OCI-M1 (cell line): ENCODE measurements at regions not wholly inside any gene's neighbourhood (a gene's known extent, or its start where the extent isn't known, plus 50 kb on each side); places are given as distances from the start of the nearest gene placed in this dataset.

Experiments
- DNase-seq: peaks from one replicate; lab custom pipeline; 2025; lab: John Stamatoyannopoulos, UW

DNA sequence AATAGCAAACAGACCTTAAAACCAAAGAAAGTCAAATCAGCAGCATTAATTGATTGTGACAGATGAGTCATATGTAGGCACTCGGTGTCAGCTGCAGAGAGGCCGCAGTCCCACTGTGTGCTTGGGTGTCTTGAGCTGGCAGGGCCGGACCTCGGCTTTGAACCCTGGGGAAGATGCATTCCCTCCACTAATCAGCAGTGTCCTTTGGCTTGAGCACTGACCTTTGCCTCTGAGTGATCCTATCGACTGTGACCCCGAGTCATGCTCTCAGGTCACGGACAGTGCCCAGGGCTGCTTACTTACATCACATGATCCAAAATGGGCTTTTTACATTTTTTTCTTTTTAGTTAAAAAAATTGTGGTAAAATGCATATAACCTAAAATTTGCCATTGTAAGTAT lies 188.7 kb downstream of the GADD45G start:
- no peak for DNase-seq

DNA sequence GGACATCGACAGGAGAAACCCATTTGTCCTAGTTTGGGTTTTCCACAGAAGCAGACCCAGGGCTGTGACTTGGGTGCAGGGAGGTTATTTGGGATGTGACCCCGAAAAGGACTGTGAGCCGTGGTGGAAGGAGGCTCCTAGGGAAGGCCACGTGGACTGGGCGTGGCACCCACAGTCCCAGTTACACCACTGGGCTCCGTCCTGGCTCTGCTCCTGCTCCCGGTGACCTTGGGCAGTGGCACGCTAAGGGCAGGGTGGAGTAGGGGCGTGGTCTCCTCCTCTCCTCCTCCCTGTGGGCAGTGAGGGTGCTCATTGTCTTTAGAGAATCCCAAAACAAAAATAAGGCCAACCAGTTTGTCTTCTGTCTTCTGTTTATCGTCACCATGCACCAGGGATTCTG lies 190.1 kb downstream of the GADD45G start:
- no peak for DNase-seq

DNA sequence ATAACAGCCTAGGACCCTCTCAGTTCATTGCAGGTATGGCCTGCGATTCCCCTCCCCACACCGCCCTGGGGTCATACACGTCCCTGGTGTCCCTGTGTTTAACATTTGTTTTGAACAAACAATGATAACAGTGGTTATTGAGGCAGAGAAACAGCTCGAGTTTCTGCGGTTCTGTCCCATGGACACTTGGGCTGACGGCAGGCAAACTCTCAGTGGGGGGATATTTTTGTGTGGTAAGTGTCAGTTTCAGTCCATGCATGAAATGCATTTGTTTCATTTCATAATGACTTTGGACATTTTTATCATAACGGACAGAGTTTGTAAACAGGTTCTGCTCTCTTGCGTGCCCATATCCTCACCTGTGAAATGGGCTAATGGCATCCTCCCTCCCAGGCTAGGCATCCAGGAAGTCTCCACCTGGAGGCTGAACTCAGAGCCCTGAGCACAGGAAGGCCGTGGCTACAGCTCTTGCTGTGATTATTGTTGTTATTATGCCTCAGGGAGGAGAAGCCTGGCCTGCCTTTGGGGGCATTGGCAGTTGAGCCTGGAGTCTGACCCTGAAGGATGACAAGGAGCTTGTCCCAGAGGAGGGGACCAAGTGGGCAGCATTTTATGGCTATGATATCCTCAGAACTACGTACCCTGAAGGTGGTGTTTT lies 190.9 kb downstream of the GADD45G start:
- no peak for DNase-seq

DNA sequence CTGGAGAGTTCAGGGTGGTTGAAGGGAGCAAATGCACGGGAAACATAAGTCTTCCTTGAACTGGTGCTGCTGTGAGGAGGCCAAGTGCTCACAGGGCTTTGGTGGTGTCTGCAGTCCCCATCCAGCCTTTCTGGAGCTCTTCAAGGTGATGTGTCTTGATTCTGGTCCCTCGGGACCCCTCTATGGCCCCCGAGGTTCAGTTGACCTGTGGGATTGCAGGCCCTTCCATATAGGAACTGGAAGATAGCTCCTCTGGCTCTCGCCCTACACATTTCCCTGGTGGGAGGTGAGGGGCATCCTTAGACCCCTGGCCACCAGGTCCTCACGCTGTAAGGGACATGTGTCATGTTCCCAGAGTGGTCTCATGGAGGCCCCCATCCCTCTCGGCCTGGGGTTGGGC lies 191.8 kb downstream of the GADD45G start:
- DNase-seq, result no peak

DNA sequence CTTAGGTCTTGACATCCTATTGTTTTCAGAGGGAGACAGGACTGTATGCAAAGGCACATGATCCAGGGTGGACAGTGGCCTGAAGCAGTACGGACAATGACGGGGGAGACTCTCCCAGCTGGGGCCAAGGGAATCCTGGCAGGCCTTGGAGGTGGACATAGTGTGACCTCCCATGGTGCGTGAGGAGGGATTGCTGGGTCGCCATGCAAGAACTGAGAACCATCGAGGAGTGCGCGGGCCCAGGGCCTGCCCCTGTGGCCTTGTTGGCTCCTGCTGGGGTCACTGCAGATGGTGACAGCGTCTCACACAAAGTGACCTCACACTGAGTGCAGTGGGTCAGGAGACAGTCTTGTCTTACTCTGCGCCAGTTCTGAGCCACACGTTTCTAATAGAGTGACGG lies 192.4 kb downstream of the GADD45G start:
- DNase-seq, result no peak

DNA sequence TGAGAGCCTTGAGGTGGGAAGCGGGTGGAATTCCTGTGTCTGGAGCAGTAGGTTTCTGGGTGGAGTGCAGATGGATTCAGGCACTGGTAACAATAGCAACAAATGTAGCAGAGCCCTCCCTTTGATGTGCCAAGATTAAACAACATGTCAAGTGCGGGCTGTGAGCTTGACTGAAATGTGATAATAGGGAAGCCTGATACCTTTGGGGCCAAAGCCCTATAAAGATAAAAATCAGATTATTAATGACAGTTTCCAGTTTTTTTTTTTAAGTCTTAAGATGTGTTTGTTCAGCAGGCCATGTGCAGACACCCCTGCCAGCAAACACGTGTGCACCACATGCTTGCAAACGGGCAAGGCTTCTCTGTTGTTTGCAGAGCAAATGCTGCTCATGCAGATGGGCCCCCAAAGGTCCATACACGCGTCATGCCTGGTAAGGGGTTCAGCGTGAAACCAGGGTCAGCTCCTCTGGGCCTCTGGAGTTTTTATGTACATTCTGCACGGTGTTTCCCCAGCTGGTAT lies 193.2 kb downstream of the GADD45G start:
- no peak for DNase-seq

DNA sequence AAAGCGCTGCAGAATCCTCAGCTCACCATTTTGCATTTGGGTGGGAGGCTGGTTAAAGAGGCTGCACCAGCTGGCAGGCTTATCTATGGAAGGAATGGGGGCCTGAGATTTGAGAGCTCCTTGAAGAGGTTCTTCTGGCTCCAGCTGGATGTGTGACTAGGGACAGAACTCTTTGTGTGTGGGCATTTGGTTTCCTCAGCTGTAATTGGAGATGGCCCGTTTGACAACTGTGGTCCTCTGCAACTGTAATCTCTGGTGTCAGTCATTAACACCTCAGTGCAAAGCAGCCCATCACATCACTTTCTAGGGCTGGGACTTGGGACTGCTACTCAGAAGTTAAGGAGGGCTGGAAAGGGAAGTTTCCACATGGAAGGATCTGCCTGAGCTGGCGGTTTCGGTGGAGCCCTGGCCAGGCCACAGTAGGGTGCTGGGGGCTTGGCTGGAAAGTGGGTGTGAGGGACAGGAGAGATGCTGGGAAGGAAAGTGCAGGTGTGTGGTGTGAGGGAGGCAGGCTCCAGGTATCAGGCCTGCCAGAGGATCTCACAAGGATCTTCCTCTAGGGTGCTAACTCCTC lies 193.8 kb downstream of the GADD45G start:
- no peak for DNase-seq

DNA sequence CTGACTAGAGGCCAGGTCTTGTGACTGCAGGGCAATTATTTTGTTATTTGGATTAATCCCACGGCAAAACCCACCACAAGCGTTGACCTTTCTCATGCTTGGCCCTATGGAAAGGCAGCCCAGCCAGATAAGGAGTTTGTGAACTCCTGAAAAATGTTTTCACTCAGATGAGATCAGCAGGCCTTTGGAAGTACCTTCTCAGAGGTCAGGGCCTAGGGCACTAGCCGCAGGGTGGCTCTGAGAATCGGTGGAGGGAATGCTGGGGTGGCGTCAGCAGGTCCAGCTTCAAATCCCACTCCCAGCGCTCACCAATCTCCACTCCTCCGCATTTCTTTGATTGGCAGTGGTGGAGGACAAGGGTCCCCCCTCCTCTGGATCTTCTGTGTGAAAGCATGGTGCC lies 194.4 kb downstream of the GADD45G start:
- no peak for DNase-seq

DNA sequence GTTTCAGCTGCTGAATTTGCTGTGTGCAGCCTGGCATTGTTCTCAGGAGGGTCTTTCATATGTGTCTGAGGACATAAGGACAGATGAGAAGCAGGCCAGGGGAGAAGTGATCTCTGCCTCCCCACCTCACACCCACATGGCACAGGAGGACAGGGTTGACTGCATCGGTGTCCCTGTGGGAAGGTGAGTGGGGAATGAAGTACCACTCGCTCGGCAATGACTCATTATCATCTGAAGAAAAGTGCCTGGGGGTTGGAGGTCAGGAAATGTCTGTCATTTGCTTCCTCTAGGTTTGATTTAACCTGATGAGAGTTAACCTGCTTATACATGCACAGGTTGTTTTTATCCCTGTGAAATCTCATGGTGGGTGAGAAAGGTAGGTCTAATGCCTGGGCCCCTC lies 195.0 kb downstream of the GADD45G start:
- DNase-seq, result no peak

DNA sequence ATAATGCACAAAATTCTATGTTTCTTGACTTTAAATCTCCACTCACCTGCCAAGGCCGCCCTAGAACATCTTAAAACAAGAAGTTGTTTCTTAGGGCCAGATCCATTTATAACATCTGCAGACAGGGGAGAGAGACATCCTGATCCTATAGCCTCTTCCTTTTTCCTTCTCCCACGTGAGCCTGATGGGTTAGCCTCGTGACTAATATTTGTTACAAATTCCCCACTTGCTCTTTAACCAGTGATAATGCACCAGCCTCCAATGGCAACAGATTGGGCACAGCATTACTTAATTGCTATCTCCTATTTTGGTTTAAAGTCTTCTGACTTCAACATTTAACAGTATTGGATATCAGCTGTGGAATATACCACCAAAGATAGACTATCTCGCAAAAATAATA lies 196.5 kb downstream of the GADD45G start:
- no peak for DNase-seq

DNA sequence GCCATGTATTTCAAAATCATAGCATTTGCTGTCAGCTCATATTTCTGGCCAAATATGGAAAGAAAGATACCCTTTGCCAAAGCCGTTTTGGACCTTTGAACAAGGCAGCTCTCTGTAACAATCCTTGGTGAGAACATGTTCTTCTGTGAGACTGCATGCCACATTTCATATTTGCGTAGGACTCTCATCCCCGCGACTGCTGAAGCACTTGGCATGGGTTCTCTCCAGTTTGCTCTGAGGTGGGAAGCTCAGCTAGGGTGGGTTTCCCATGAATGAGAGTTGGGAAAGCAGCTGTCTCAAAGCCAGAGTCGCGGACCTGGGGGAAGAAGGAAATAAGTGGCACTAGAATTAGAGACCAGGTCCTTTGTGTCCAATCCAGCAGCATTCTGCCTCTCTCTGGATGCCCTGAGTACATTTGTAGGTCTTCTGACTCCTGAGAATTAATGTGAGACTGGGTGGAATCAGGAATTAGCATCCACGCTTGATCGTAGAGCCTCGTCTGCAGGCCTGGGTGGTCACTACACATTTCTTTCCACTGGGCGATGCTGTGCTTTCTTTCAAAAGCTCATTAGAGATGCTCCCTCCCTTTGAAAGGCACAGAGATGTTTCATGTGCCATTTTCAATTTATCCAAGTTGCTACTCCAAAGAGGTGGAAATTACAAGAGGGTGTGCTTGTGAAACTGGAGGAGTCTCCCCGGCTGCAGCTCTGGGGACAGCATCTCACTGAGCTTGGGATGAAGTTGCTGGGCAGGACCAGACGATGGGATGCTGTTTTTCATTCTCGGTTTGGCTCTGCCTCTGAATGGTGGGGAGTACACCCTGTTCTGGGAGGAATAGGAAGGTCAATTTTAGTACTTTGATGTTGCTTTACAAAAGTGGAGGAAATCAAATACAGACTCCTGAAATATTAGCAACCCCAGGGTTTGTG lies 197.2 kb downstream of the GADD45G start:
- no peak for DNase-seq

DNA sequence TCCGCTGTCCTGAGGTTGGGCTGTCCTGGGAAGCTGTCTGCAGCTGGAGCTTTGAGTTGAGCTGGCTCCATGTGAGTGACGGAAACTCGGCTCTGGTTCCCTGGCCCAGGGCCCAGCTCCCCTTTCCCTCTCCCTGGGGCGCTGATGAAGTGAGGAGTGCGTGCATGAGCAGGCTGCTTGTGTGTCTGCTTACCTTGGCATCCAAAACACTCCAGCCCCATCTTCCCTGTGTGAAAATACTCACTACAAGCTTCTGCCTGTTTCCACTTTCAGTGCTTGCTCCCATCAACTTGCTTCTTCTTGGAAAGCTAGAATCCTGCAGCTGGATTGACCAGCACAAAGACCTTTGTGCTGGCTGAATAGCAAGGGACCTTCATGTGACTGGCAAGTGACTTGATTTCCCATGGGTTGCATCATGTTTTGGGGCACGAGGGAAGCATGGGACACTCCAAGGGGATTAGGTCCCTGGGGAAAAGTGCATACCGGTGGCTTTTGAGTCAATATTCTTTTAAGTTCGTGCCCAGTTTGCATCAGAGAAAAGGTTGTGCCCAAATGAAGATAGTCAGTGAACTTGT lies 198.1 kb downstream of the GADD45G start:
- no peak for DNase-seq

DNA sequence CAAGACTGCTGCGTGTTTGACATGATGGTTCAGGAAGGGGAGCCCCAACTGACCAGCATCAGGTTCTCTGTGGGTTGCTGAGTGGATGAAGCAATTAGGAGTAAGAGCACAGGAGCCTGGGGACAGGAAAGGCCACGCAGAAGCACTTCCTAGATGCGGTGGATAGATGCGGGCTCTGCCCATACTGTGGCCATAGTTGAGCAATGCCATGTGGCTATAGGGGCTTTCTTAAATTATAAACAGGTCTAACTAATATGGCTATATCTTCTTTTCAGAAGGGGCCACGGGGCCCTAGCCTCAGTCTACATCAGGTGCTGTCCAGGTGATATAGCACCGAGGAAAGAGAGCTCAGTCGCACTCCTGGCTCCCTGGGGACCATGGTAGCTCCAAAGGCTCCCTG lies 198.6 kb downstream of the GADD45G start:
- no peak for DNase-seq

DNA sequence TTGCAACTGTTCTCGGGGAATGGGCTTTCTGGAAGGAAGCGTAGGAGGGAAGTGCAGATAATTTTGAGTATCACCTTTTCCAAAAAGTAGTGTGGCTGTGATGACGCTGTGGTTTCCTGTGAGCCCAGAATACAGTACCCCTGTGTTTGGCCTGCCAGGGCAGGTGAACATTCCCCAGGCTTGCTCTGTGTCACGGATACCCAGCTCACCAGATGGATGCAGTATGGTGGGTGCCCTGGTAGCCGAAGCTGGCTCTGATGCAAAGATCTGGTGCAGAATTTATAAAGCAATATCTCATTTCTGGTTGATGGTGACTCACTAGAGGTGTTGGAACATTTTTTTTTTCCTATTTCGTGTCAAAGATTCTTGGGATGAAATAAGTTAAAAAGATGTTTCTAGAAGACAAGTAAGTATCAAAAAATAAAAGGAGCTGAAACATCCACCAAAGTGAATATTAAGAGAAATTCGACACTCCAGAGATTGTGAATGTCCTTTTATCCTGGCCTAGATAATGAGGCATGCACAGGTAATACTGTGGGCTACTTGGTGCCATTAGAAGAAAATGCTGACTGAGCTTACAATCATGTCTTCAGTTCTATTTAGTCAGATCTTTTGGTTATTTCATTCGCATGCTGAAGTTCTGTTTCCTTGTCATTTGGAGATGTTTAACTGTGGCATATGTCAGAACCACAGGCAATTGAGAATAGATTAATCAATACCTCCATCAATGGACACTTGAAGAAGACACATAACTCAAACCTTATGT lies 200.1 kb downstream of the GADD45G start:
- DNase-seq, result no peak

DNA sequence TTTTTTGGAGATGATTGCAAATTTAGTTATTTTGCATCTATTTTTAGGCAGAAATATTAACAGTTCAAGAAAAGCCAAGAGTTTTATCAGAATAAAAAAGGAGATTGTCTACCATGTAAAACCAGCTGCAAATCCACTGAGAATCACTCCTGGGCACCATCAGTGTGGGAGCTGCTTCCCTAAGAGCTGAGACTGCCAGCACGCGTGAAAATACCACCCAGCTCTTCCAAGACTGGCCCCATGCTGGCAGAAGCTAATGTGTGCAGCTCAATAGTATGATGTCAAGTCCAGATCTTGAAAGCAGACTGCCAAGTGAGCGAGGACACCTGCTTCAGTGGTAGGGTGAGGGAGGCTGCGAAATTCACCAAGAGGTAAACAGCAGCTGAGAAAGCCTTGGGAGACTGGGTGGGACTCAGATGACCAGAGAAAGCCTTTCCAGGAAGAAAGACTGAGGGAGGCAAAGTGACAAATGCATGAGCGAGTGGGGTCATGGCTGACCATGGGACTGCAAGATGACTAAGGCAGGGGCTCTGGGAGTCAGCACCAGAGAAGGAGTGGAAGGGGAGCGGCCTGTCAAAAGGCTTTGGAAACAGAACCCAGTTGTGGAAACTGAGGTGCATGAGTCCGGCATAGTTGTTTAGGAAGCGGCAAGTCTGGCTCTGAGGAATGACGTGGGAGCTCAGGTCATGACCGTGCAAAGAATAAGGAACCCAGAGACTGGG lies 200.9 kb downstream of the GADD45G start:
- no peak for DNase-seq

DNA sequence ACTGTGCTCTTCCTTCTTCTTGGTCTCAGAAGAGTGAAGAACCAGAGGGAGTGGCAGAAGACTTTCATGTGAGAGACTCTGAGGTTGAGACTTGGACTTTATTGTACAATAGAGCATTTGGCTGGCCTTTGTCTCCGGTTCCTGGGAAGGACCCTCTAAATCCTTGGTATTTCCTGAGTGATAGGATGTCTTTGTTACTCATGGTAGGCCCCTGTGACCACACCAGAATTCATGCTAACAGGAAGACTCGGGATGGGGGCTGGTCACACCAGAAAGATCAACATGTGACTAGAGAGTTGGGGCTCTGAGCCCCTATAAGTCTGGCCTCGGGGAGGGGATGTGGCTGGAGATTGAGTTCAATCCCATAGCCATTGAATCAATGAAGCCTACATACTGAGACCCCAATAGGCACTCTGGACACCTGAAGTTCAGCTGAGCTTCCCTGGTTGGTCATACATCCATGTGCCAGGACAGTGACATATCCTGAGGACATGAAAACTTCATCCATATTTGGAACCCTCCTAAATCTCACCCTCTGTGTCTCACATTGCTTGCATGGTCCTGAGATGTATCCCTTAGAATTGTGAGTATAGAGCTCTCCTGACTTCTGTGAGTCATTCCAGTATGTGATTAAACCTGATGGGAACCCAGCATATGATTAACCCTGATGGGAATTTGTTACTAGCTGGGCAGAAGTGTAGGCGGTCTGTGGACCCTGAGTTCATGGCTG lies 201.7 kb downstream of the GADD45G start:
- DNase-seq, result no peak

DNA sequence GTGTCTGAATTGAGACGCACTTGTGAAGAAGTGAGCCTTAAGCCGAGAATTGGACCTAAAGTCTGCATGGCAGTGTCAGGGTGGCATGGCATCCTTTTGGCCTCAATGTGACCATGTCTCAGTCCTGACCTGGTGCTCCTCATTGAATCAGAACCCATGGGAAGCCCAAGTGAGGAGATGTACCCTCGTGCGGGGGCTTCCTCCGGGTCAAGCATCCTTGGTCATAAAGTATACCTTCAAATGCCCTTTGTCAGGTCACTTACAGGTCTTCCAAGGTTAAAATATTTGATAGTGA lies 202.2 kb downstream of the GADD45G start:
- no peak for DNase-seq

DNA sequence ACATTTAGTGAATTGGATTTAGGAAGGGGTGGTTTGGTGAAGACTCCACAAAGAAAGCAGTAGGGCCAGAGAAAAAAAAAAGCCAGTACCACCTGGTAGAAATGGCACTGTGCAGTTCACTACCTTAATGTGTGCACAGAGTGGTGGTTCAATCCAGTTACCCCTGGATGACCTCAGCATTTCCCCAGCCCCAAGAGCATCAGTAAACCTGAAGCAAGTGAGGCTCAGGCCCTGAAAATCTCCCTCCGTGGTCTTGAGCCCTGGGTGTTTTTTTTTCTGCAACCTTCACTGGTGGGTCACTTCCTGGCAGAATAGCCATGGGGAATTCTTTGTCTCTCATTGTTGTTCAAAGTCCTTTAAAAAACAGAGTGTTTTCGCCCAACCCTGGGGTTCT lies 202.9 kb downstream of the GADD45G start:
- no peak for DNase-seq

DNA sequence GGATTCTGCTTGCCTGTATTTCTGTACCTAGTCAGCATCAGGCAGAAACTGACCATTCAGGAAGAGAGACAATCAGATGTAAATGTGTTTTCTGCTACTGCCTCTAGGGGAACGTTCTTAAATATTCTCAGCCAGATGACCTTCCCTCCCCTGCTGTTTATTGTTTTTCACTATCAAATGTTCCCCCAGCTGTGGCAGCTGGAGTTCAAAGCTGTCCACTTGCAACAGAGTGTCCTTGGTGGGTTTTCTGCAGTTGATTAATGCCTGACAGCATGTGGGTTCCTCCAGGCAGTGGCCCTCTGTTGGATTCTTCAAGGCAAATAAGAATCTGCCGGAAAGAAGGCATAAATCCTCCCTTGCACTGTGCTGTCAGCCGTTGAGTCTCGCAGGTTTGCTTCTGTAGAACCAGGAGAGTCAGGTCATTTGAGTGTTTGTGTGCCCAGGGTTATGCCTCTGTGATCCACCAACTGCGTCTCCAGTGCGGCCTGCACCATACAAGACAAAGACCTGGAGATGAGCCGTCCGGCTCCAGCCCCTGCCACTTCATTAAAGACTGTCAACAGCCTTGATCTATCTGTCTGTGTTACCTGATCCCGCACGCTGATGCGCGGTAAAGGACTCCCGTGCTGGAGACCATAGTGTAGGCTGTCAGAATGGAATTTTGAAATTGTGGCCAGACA lies 203.4 kb downstream of the GADD45G start:
- DNase-seq, result no peak

DNA sequence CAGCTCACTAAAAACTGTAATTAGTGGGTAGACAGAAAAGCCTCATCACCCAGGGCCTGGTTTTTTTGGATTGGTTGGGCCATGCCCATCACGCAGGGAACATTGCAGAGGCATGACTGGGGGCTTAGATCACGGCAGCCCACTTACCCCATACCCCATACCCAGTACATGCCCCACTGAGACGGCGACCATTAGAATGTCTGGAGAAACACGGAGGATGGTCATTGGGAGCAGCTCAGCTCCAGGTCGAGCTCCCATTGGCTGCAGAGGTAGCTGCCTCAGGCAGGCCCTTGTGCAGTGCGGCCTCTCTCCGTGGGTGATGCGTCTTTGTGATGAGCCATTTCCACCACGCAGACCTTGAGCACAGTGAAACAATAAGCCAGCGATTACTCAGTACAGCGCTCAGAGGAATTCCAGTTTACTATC lies 204.0 kb downstream of the GADD45G start:
- DNase-seq, result no peak
